Lower lobe of right lung (tissue), 2 donors: ENCODE measurements at regions not wholly inside any gene's neighbourhood (a gene's known extent, or its start where the extent isn't known, plus 50 kb on each side); places are given as distances from the start of the nearest gene placed in this dataset.

Experiments used
- ATAC-seq, 2 donors: fragments of 200-7000 bp; cut with Tn5 transposase; one replicate each; pipeline ENCODE4 v1.9.1; 2020 to 2022; ENCODE audit warnings: mild to moderate bottlenecking in 2 of 2, moderate library complexity in 2 of 2
- DNase-seq: peaks from one replicate; pipeline ENCODE4 v3.0.0-alpha.2; 2020
- H3K27ac ChIP-seq: fragments of 200-600 bp; one replicate; pipeline ENCODE4 v1.8.0; 2022
- H3K27me3 ChIP-seq: fragments of 200-600 bp; one replicate; pipeline ENCODE4 v1.8.0; 2022; ENCODE audit warnings: low read depth
- H3K36me3 ChIP-seq: fragments of 200-600 bp; one replicate; pipeline ENCODE4 v1.8.0; 2022; ENCODE audit warnings: mild to moderate bottlenecking
- H3K4me1 ChIP-seq: fragments of 200-600 bp; one replicate; pipeline ENCODE4 v1.8.0; 2022
- H3K4me3 ChIP-seq: fragments of 200-600 bp; one replicate; pipeline ENCODE4 v1.8.0; 2022; ENCODE audit warnings: mild to moderate bottlenecking
- H3K9me3 ChIP-seq: fragments of 200-600 bp; one replicate; pipeline ENCODE4 v1.8.0; 2022
- intact Hi-C: fragments of 100-400 bp; cut with DNase I; formaldehyde crosslinking; loops from one replicate; pipeline ENCODE4 v1.11.0; 2022
- TF ChIP-seq, protein P1 (sequence below): fragments of 200-600 bp; IDR thresholded peaks from one replicate; pipeline ENCODE4 v1.8.0; 2022; ENCODE audit warnings: antibody characterized with exemption, mild to moderate bottlenecking
- donor health status: DM: no; HTN: yes; CAD: no; lungs with severe emphysema.

GRCh38 chr4:164509951-164510350 is 244.0 kb upstream of the SMIM31 start:
- intact Hi-C loops, result no loop called here
- H3K27me3 ChIP-seq, result no peaks in the 10 kb centered on the region
- ATAC-seq (no peak), DNase-seq (no peak)
- H3K4me1 ChIP-seq, result no peaks in the 10 kb centered on the region
- no peaks in the 10 kb centered on the region for H3K36me3 ChIP-seq
- no peak overlapping the region for H3K27ac ChIP-seq
- H3K9me3 ChIP-seq, result no peaks in the 10 kb centered on the region
- TF ChIP-seq, protein P1, sequence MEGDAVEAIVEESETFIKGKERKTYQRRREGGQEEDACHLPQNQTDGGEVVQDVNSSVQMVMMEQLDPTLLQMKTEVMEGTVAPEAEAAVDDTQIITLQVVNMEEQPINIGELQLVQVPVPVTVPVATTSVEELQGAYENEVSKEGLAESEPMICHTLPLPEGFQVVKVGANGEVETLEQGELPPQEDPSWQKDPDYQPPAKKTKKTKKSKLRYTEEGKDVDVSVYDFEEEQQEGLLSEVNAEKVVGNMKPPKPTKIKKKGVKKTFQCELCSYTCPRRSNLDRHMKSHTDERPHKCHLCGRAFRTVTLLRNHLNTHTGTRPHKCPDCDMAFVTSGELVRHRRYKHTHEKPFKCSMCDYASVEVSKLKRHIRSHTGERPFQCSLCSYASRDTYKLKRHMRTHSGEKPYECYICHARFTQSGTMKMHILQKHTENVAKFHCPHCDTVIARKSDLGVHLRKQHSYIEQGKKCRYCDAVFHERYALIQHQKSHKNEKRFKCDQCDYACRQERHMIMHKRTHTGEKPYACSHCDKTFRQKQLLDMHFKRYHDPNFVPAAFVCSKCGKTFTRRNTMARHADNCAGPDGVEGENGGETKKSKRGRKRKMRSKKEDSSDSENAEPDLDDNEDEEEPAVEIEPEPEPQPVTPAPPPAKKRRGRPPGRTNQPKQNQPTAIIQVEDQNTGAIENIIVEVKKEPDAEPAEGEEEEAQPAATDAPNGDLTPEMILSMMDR, result no peak
- H3K4me3 ChIP-seq, result no peak overlapping the region

DNA sequence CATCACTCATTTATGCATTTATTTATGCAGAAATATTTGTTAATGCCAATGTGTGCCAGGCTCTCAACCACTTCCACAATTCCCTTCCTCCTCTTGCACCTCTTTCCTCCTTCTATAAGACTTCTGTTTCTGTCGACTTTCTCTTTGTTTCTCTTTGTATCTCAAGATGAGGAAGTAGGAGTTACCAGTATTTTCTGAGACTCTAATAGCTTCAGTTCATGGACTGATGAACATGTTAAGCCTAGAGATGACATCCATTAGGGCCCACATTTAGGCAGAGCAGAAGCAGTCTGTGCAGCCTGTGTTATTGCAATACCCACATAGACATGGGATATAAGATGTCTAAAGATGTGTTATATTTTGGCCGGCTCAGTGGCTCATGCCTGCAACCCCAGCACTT is 241.8 kb upstream of the SMIM31 start:
- ATAC-seq (no peak), DNase-seq (no peak)
- no peak overlapping the region for H3K4me3 ChIP-seq
- no peak overlapping the region for H3K27ac ChIP-seq
- no peaks in the 10 kb centered on the region for H3K9me3 ChIP-seq
- intact Hi-C loops, result no loop called here
- no peaks in the 10 kb centered on the region for H3K4me1 ChIP-seq
- H3K36me3 ChIP-seq, result no peaks in the 10 kb centered on the region
- TF ChIP-seq, protein P1, result no peak
- no peaks in the 10 kb centered on the region for H3K27me3 ChIP-seq

DNA sequence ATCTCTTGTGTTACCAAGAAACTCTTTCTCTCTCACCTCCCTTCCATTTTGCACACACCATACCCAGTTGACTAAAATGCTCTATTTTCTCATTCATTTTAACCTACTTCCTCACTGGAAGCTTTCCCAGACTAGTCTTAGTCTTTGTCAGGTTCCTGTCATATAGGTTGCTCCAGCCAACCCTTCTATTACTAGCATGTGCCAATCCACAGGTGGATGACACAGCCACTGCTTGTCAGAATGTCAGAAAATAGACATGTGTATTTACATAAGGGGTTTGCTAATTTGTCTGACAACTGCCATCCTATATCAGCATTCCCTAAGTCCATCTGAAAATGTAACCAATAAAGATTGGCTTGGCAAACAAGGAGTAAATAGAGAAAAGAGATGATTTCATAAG is 239.2 kb upstream of the SMIM31 start:
- Histone ChIP-seq H3K36me3 (no peaks in the 10 kb centered on the region), H3K27me3 (no peaks in the 10 kb centered on the region), H3K9me3 (no peaks in the 10 kb centered on the region), H3K4me3 (no peak overlapping the region), H3K4me1 (no peaks in the 10 kb centered on the region), H3K27ac (no peak overlapping the region)
- ATAC-seq, result no peak
- intact Hi-C loops, result no loop called here
- DNase-seq, result no peak
- TF ChIP-seq, protein P1, result no peak

DNA sequence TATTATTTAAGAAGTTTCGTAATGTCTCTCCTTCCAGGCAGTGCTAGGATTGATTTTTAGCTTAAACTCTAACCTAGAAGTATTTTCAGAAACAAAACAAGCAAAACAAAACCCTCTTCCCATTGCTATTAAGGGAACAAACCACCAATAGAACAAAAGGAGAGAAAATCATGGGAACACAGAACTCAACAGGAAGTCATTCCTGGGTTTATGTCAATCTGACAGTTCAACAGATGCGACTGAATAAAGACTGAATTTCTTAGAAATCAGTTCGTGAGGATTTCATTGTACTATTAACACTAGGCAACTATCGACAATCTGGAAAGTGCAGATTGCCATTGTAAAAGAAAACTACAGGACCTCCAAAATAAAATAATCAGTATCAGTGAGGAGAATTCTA is 229.1 kb upstream of the SMIM31 start:
- no peaks in the 10 kb centered on the region for H3K27me3 ChIP-seq
- no peaks in the 10 kb centered on the region for H3K36me3 ChIP-seq
- H3K4me1 ChIP-seq, result no peaks in the 10 kb centered on the region
- DNase-seq (no peak), ATAC-seq (no peak)
- intact Hi-C loops, result no loop called here
- H3K27ac ChIP-seq, result no peak overlapping the region
- H3K4me3 ChIP-seq, result no peak overlapping the region
- H3K9me3 ChIP-seq, result no peaks in the 10 kb centered on the region
- TF ChIP-seq, protein P1, result no peak

DNA sequence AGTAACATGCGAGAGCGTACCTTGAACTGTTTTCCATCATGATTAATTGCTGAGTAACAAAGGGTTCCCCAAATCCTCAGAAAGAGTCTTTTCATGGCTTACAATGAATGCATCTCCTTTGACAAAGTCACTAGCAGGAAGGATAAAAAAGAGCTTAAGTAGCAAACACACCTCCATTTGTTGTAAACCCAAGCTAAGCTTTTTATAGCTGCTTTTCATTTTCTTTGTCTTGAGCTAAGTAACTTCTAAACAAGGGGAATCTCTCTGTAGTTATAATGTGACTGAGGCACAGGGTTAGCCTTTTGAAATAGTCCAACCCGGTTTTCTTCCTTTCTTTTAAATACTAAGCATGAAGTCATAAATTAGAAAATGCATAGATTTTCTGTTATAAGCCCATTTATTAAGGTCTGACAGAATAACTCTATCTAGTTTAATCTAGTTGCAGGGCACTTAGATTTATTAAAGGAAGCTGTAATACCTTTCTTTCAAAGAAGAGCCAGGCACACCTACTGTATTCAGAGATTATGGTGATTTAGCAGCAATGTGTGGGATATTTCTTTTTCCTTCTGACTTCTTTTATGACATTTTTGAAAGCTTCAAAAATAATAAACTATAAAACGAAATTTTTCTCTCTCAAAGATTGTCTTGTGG is 226.9 kb upstream of the SMIM31 start:
- no peak for ATAC-seq
- TF ChIP-seq, protein P1, result no peak
- Histone ChIP-seq H3K27me3 (no peaks in the 10 kb centered on the region), H3K27ac (no peak overlapping the region), H3K4me1 (no peaks in the 10 kb centered on the region), H3K9me3 (no peaks in the 10 kb centered on the region), H3K36me3 (no peaks in the 10 kb centered on the region), H3K4me3 (no peak overlapping the region)
- no peak for DNase-seq
- intact Hi-C loops, result no loop called here

DNA sequence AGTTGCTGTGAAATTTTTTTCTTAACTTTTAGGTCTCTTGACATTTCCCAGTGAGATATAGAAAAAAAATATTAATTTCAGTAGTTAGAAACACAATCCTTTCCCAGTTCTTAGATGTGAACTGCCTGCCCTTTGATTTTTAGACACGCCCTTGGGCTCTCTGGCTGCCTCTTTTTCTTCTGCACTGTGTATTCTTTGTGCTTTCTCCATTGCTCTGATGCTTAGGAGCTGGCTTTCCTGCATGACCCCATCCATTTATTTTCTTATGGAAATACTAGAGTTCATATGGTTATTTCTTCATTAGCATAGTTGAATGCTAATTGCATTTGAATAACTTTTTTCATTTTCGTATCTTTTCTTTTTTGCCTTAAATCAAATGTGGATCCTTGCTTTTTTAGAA is 224.9 kb upstream of the SMIM31 start:
- Histone ChIP-seq H3K27ac (no peak overlapping the region), H3K4me1 (no peaks in the 10 kb centered on the region), H3K27me3 (no peaks in the 10 kb centered on the region), H3K36me3 (no peaks in the 10 kb centered on the region), H3K4me3 (no peak overlapping the region), H3K9me3 (no peaks in the 10 kb centered on the region)
- DNase-seq (no peak), ATAC-seq (no peak)
- intact Hi-C loops, result no loop called here
- TF ChIP-seq, protein P1, result no peak
